ENCODE measurements at regions not wholly inside any gene's neighbourhood (a gene's known extent, or its start where the extent isn't known, plus 50 kb on each side); places are given as distances from the start of the nearest gene placed in this dataset.

- TF ChIP-seq CHD7 (IDR thresholded peaks at IDR 0.05; ENCODE audit: insufficient replicate concordance, low read length) (no peak), SP2 (IDR thresholded peaks at IDR 0.05; ENCODE audit: low read length) (no peak), POU5F1 (IDR thresholded peaks at IDR 0.05; ENCODE audit: low read depth, low read length) (no peak), TCF12 (IDR thresholded peaks at IDR 0.05; ENCODE audit: low read depth, low read length) (no peak), JUND (IDR thresholded peaks at IDR 0.05; ENCODE audit: low read length) (no peak), SIRT6 (IDR thresholded peaks at IDR 0.05; ENCODE audit: low read length) (no peak), CEBPB (IDR thresholded peaks at IDR 0.05; ENCODE audit: low read depth, low read length) (no peak), MAFK (IDR thresholded peaks at IDR 0.05; ENCODE audit: low read depth, low read length) (no peak), KDM5A (IDR thresholded peaks at IDR 0.05; ENCODE audit: low read length) (no peak)
- TF ChIP-seq, protein P1, sequence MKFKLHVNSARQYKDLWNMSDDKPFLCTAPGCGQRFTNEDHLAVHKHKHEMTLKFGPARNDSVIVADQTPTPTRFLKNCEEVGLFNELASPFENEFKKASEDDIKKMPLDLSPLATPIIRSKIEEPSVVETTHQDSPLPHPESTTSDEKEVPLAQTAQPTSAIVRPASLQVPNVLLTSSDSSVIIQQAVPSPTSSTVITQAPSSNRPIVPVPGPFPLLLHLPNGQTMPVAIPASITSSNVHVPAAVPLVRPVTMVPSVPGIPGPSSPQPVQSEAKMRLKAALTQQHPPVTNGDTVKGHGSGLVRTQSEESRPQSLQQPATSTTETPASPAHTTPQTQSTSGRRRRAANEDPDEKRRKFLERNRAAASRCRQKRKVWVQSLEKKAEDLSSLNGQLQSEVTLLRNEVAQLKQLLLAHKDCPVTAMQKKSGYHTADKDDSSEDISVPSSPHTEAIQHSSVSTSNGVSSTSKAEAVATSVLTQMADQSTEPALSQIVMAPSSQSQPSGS (IDR thresholded peaks at IDR 0.05; ENCODE audit: low read length) = no peak
- TF ChIP-seq, protein P2, sequence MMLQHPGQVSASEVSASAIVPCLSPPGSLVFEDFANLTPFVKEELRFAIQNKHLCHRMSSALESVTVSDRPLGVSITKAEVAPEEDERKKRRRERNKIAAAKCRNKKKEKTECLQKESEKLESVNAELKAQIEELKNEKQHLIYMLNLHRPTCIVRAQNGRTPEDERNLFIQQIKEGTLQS (IDR thresholded peaks at IDR 0.05; ENCODE audit: insufficient read depth, low read depth, low read length) = no peak
Observed at GRCh38 chr5:8981496-8981895, 564.4 kb downstream of the SEMA5A start (continued).

All from H1 (cell line).